ENCODE measurements at regions not wholly inside any gene's neighbourhood (a gene's known extent, or its start where the extent isn't known, plus 50 kb on each side); places are given as distances from the start of the nearest gene placed in this dataset.

- Histone ChIP-seq H3K27me3 (ENCODE audit: insufficient read depth, low read length) (no peaks in the 10 kb centered on the region), H3K79me1 (ENCODE audit: insufficient read depth, low read depth, low read length, poor library complexity, severe bottlenecking) (no peaks in the 10 kb centered on the region), H4K5ac (ENCODE audit: insufficient read length, low read depth, low read length) (no peak overlapping the region), H3K27ac (ENCODE audit: insufficient read length, low read depth, low read length) (no peak overlapping the region), H3T11ph (ENCODE audit: low read length) (no peak overlapping the region), H2BK5ac (ENCODE audit: insufficient read length, low read length) (no peak overlapping the region), H2AFZ (ENCODE audit: low read length) (no peak overlapping the region), H3K56ac (ENCODE audit: insufficient read length, low read depth, low read length) (no peak overlapping the region), H3K79me2 (ENCODE audit: insufficient read depth, low read length) (no peaks in the 10 kb centered on the region), H2BK15ac (ENCODE audit: low read depth, low read length) (no peak overlapping the region), H2BK12ac (ENCODE audit: insufficient read length, low read depth, low read length) (no peak overlapping the region), H3K14ac (ENCODE audit: insufficient read depth, low read length) (no peak overlapping the region), H4K8ac (replicated peaks; ENCODE audit: insufficient read length, low read depth, low read length) (no peak overlapping the region), H4K91ac (ENCODE audit: insufficient read length, low read depth, low read length) (no peak overlapping the region), H3K23me2 (ENCODE audit: insufficient read length, low read depth, low read length, poor library complexity, severe bottlenecking) (no peaks in the 10 kb centered on the region), H3K18ac (ENCODE audit: insufficient read length, low read depth, low read length) (no peak overlapping the region), H3K4me2 (ENCODE audit: insufficient read depth, insufficient read length, low read length) (no peak overlapping the region), H2BK20ac (ENCODE audit: low read depth, low read length, poor library complexity, severe bottlenecking) (no peak overlapping the region), H3K9me3 (ENCODE audit: control insufficient read depth, low read depth, low read length) (no peaks in the 10 kb centered on the region), H3K4ac (ENCODE audit: low read depth, low read length) (no peak overlapping the region), H3K9ac (ENCODE audit: extremely low read depth, insufficient read length, low read length) (no peak overlapping the region), H3K4me1 (ENCODE audit: insufficient read depth, low read length) (no peaks in the 10 kb centered on the region; the same call in 1 of the 2 replicates), H3K23ac (ENCODE audit: insufficient read length, low read depth, low read length) (no peak overlapping the region), H2BK120ac (ENCODE audit: low read depth, low read length, poor library complexity, severe bottlenecking) (no peak overlapping the region), H4K20me1 (ENCODE audit: control insufficient read depth, insufficient read depth, insufficient read length) (no peaks in the 10 kb centered on the region), H2AK5ac (ENCODE audit: insufficient read length, low read length) (no peak overlapping the region)
- no peak overlapping the region for H3K27ac Mint-ChIP-seq
- H3K27me3 Mint-ChIP-seq (ENCODE audit: low read depth) = peaks cover 17% of the 10 kb centered on the region
- no peak for DNase-seq
- H3K9me3 Mint-ChIP-seq = no peaks in the 10 kb centered on the region
- no peaks in the 10 kb centered on the region for H3K36me3 Mint-ChIP-seq (ENCODE audit: insufficient read depth in 1 of 3, low read depth in 3 of 3)
- no peak overlapping the region for H3K4me3 Mint-ChIP-seq
- TF ChIP-seq CTCF (conservative IDR thresholded peaks at IDR 0.05) = no peak
- WGBS (ENCODE audit: extremely low coverage, insufficient read length, low lambda C conversion rate) = no CpG with 5 or more reads among the region's 7 CpGs
- H3K4me1 Mint-ChIP-seq = peaks cover 4 to 20% of the 10 kb centered on the region in 2 experiments; a peak in 2 of 4 replicates
Measured at GRCh38 chr1:9440261-9440660, 99.0 kb upstream of the SLC25A33 start.

Measured in H9 (cell line).